ENCODE measurements at regions not wholly inside any gene's neighbourhood (a gene's known extent, or its start where the extent isn't known, plus 50 kb on each side); places are given as distances from the start of the nearest gene placed in this dataset.

DNA sequence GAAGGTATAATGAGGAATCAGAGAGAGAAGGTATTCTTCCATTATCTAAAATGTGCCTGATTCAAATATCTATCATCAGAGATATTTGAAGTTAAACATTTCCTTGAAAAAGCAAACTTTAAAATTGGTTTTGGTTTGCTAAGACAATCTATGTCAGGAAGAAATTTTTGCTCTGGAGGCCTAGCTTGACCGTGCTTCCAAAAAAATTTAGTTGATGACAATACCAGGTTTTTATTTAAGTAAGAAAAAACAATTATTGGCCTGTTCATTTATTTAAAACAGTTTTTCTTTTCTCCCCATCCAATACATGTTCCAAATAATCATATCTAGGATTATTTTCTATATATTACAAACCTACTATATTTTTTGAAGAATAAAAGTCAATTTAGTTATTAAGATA is 75.3 kb downstream of the OTOL1 start:
- Histone ChIP-seq H2AFZ (ENCODE audit: low read depth, low read length, poor library complexity, severe bottlenecking) (no peak overlapping the region), H3K27ac (ENCODE audit: low read depth, low read length) (no peak overlapping the region), H4K20me1 (ENCODE audit: insufficient read depth) (no peaks in the 10 kb centered on the region), H3K36me3 (ENCODE audit: control insufficient read depth in 1 of 2, insufficient read depth in 2 of 2, low read length in 2 of 2) (no peaks in the 10 kb centered on the region), H3K9me2 (ENCODE audit: insufficient read depth) (no peaks in the 10 kb centered on the region), H3K9ac (ENCODE audit: low read length) (no peak overlapping the region), H3K4me2 (ENCODE audit: low read length) (no peak overlapping the region), H3K4me3 (replicated peaks in 1 of 2; ENCODE audit: low read depth in 1 of 2, low read length in 2 of 2) (no peak overlapping the region), H3K79me2 (ENCODE audit: insufficient read depth, low read length) (no peaks in the 10 kb centered on the region), H3K4me1 (ENCODE audit: control insufficient read depth in 1 of 2, insufficient read depth in 2 of 2, low read length in 2 of 2) (no peaks in the 10 kb centered on the region), H3K9me3 (ENCODE audit: control insufficient read depth in 1 of 2, insufficient read depth in 1 of 2, low read depth in 1 of 2, low read length in 2 of 2) (no peaks in the 10 kb centered on the region), H3K27me3 (ENCODE audit: insufficient read depth, low read length) (no peaks in the 10 kb centered on the region)
- TF ChIP-seq TCF7L2 (IDR thresholded peaks at IDR 0.05; ENCODE audit: borderline replicate concordance, extremely low read depth, insufficient read depth, insufficient read length) (no peak), ZNF274 (IDR thresholded peaks at IDR 0.05; ENCODE audit: low read depth, low read length) (no peak), SIN3A (IDR thresholded peaks at IDR 0.05; ENCODE audit: low read depth) (no peak), SRF (IDR thresholded peaks at IDR 0.05; ENCODE audit: low read depth) (no peak), JUND (IDR thresholded peaks at IDR 0.05) (no peak), YY1 (IDR thresholded peaks at IDR 0.05; ENCODE audit: extremely low read depth, insufficient replicate concordance, low read depth, low read length) (no peak), EGR1 (IDR thresholded peaks at IDR 0.05; ENCODE audit: low read depth) (no peak)
- TF ChIP-seq, protein P1, sequence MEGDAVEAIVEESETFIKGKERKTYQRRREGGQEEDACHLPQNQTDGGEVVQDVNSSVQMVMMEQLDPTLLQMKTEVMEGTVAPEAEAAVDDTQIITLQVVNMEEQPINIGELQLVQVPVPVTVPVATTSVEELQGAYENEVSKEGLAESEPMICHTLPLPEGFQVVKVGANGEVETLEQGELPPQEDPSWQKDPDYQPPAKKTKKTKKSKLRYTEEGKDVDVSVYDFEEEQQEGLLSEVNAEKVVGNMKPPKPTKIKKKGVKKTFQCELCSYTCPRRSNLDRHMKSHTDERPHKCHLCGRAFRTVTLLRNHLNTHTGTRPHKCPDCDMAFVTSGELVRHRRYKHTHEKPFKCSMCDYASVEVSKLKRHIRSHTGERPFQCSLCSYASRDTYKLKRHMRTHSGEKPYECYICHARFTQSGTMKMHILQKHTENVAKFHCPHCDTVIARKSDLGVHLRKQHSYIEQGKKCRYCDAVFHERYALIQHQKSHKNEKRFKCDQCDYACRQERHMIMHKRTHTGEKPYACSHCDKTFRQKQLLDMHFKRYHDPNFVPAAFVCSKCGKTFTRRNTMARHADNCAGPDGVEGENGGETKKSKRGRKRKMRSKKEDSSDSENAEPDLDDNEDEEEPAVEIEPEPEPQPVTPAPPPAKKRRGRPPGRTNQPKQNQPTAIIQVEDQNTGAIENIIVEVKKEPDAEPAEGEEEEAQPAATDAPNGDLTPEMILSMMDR (IDR thresholded peaks at IDR 0.05 in 2 of 3, conservative IDR thresholded peaks at IDR 0.05 in 1 of 3; ENCODE audit: borderline replicate concordance in 1 of 3, insufficient read depth in 1 of 3, low read depth in 2 of 3, low read length in 2 of 3), result no peak
- ChIA-PET POLR2A (no interaction called here), CTCF (no interaction called here), RAD21 (ENCODE audit: low non-redundant PET in 1 of 2, low total read pairs in 2 of 2, uncharacterized antibody in 2 of 2, unreplicated experiment in 2 of 2) (no interaction called here)
- no peak for DNase-seq (ENCODE audit: low read depth, low spot score)
- BruUV-seq (replicated peaks), result no TSS peak
- no peak for ATAC-seq
- intact Hi-C loops (cut with micrococcal nuclease), result no loop called here

DNA sequence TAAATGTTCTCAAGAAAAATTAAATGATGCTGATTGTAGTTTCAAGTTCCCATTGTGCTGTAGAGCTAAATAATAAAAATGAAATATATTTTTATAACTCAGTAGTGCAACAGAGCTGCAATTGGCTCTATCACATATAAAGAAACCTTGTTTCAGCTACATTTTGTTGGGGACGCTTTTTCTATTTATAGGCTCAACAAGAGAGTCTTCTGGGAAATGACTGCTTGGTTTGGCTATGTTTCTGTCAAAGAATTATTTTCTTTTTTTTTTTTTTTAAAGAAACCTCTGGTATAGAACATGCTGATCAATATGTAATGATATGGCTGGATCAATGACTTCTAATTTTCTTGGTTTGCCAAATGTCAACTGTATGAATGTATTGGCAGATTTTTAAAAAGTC is 76.5 kb downstream of the OTOL1 start:
- H3K4me3 ChIP-seq (replicated peaks in 1 of 2; ENCODE audit: low read depth in 1 of 2, low read length in 2 of 2), result no peak overlapping the region
- TF ChIP-seq JUND (IDR thresholded peaks at IDR 0.05) (no peak), SP1 (IDR thresholded peaks at IDR 0.05; ENCODE audit: low read depth) (no peak), ELF1 (IDR thresholded peaks at IDR 0.05; ENCODE audit: borderline replicate concordance, low read depth) (no peak), POLR2AphosphoS5 (IDR thresholded peaks at IDR 0.05; ENCODE audit: low read depth, low read length) (no peak)
- TF ChIP-seq, protein P2, sequence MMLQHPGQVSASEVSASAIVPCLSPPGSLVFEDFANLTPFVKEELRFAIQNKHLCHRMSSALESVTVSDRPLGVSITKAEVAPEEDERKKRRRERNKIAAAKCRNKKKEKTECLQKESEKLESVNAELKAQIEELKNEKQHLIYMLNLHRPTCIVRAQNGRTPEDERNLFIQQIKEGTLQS (IDR thresholded peaks at IDR 0.05), result no peak
- TF ChIP-seq, protein P3, sequence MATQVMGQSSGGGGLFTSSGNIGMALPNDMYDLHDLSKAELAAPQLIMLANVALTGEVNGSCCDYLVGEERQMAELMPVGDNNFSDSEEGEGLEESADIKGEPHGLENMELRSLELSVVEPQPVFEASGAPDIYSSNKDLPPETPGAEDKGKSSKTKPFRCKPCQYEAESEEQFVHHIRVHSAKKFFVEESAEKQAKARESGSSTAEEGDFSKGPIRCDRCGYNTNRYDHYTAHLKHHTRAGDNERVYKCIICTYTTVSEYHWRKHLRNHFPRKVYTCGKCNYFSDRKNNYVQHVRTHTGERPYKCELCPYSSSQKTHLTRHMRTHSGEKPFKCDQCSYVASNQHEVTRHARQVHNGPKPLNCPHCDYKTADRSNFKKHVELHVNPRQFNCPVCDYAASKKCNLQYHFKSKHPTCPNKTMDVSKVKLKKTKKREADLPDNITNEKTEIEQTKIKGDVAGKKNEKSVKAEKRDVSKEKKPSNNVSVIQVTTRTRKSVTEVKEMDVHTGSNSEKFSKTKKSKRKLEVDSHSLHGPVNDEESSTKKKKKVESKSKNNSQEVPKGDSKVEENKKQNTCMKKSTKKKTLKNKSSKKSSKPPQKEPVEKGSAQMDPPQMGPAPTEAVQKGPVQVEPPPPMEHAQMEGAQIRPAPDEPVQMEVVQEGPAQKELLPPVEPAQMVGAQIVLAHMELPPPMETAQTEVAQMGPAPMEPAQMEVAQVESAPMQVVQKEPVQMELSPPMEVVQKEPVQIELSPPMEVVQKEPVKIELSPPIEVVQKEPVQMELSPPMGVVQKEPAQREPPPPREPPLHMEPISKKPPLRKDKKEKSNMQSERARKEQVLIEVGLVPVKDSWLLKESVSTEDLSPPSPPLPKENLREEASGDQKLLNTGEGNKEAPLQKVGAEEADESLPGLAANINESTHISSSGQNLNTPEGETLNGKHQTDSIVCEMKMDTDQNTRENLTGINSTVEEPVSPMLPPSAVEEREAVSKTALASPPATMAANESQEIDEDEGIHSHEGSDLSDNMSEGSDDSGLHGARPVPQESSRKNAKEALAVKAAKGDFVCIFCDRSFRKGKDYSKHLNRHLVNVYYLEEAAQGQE (IDR thresholded peaks at IDR 0.05; ENCODE audit: low read depth), result no peak
- TF ChIP-seq, protein P4, sequence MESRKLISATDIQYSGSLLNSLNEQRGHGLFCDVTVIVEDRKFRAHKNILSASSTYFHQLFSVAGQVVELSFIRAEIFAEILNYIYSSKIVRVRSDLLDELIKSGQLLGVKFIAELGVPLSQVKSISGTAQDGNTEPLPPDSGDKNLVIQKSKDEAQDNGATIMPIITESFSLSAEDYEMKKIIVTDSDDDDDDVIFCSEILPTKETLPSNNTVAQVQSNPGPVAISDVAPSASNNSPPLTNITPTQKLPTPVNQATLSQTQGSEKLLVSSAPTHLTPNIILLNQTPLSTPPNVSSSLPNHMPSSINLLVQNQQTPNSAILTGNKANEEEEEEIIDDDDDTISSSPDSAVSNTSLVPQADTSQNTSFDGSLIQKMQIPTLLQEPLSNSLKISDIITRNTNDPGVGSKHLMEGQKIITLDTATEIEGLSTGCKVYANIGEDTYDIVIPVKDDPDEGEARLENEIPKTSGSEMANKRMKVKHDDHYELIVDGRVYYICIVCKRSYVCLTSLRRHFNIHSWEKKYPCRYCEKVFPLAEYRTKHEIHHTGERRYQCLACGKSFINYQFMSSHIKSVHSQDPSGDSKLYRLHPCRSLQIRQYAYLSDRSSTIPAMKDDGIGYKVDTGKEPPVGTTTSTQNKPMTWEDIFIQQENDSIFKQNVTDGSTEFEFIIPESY (IDR thresholded peaks at IDR 0.05; ENCODE audit: extremely low read depth, insufficient replicate concordance, low read length), result no peak

More for the DNA sequence above, 76.5 kb downstream of the OTOL1 start:
- Histone ChIP-seq H3K27me3 (ENCODE audit: insufficient read depth, low read length) (no peaks in the 10 kb centered on the region), H3K79me2 (ENCODE audit: insufficient read depth, low read length) (no peaks in the 10 kb centered on the region), H4K20me1 (ENCODE audit: insufficient read depth) (no peaks in the 10 kb centered on the region), H3K4me1 (ENCODE audit: control insufficient read depth in 1 of 2, insufficient read depth in 2 of 2, low read length in 2 of 2) (no peaks in the 10 kb centered on the region), H3K4me2 (ENCODE audit: low read length) (no peak overlapping the region), H3K9ac (ENCODE audit: low read length) (no peak overlapping the region), H3K9me2 (ENCODE audit: insufficient read depth) (no peaks in the 10 kb centered on the region), H3K27ac (ENCODE audit: low read depth, low read length) (no peak overlapping the region), H3K9me3 (ENCODE audit: control insufficient read depth in 1 of 2, insufficient read depth in 1 of 2, low read depth in 1 of 2, low read length in 2 of 2) (no peaks in the 10 kb centered on the region), H2AFZ (ENCODE audit: low read depth, low read length, poor library complexity, severe bottlenecking) (no peak overlapping the region), H3K36me3 (ENCODE audit: control insufficient read depth in 1 of 2, insufficient read depth in 2 of 2, low read length in 2 of 2) (no peaks in the 10 kb centered on the region)
- no peak for DNase-seq (ENCODE audit: low read depth, low spot score)
- no peak for ATAC-seq
- CTCF ChIA-PET, result no interaction called here
- intact Hi-C loops (cut with micrococcal nuclease), result no loop called here
- RAD21 ChIA-PET (ENCODE audit: low non-redundant PET in 1 of 2, low total read pairs in 2 of 2, uncharacterized antibody in 2 of 2, unreplicated experiment in 2 of 2), result no interaction called here
- POLR2A ChIA-PET, result no interaction called here
- no TSS peak for BruUV-seq (replicated peaks)

Data from HCT116 (cell line).